Endothelial cell of umbilical vein (primary cell): ENCODE measurements at regions not wholly inside any gene's neighbourhood (a gene's known extent, or its start where the extent isn't known, plus 50 kb on each side); places are given as distances from the start of the nearest gene placed in this dataset.

ENCODE experiments used
- CTCF ChIP-seq, 2 donors: IDR thresholded peaks; 1 replicate in 1 of 2; 2 replicates in 1 of 2; pipeline ENCODE4 v1.5.1; 2011; ENCODE audit warnings: low read length in 2 of 2, mild to moderate bottlenecking in 2 of 2, moderate library complexity in 2 of 2, control low read depth in 1 of 2, inconsistent platforms in 1 of 2, low read depth in 1 of 2; ENCODE audit not compliant: insufficient read depth in 1 of 2; ENCODE audit errors: extremely low read depth in 1 of 2
- POLR2A ChIP-seq: IDR thresholded peaks from 2 replicates; pipeline ENCODE4 v1.6.1; 2012; ENCODE audit warnings: low read depth, mild to moderate bottlenecking, control low read depth, low read length
- TF ChIP-seq, protein P1 (sequence below): IDR thresholded peaks from 2 replicates; pipeline ENCODE4 v1.6.1; 2011; ENCODE audit not compliant: insufficient read depth, insufficient read length

- TF ChIP-seq, protein P1, sequence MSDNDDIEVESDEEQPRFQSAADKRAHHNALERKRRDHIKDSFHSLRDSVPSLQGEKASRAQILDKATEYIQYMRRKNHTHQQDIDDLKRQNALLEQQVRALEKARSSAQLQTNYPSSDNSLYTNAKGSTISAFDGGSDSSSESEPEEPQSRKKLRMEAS, result no peak
- no peak for TF ChIP-seq POLR2A
- TF ChIP-seq CTCF (IDR thresholded peaks at IDR 0.05; ENCODE audit: extremely low read depth in 1 of 2, insufficient read depth in 1 of 2, low read depth in 1 of 2, low read length in 2 of 2), result no peak
Measured at GRCh38 chr1:83112248-83112885, 886.6 kb downstream of the TTLL7 start.
